ENCODE measurements at regions not wholly inside any gene's neighbourhood (a gene's known extent, or its start where the extent isn't known, plus 50 kb on each side); places are given as distances from the start of the nearest gene placed in this dataset.

GRCh38 chr11:104792861-104793260 is 105.4 kb downstream of the CASP12 start:
- Histone ChIP-seq H3K4me3 (no peak overlapping the region), H3K27me3 (no peaks in the 10 kb centered on the region), H3K27ac (no peak overlapping the region), H3K4me1 (no peaks in the 10 kb centered on the region), H3K36me3 (no peaks in the 10 kb centered on the region), H3K9me3 (no peaks in the 10 kb centered on the region)
- TF ChIP-seq POLR2A (IDR thresholded peaks at IDR 0.05) (no peak), CTCF (IDR thresholded peaks at IDR 0.05) (no peak)
- intact Hi-C loops (cut with DNase I): no loop called here
- WGBS, 2 donors: 69 to 70% methylated on average over 2 of the region's 2 CpGs
- DNase-seq: no peak

GRCh38 chr11:104791896-104792295 is 106.4 kb downstream of the CASP12 start:
- no peaks in the 10 kb centered on the region for H3K4me1 ChIP-seq
- no peaks in the 10 kb centered on the region for H3K27me3 ChIP-seq
- DNase-seq: no peak
- no peak overlapping the region for H3K27ac ChIP-seq
- H3K4me3 ChIP-seq: no peak overlapping the region
- H3K36me3 ChIP-seq: no peaks in the 10 kb centered on the region
- no peak for TF ChIP-seq POLR2A (IDR thresholded peaks at IDR 0.05)
- TF ChIP-seq CTCF (IDR thresholded peaks at IDR 0.05): no peak
- intact Hi-C loops (cut with DNase I): no loop called here
- no peaks in the 10 kb centered on the region for H3K9me3 ChIP-seq
- 71 to 76% methylated on average over 2 of the region's 2 CpGs for WGBS, 2 donors

GRCh38 chr11:104784684-104785460 is 113.4 kb downstream of the CASP12 start:
- Histone ChIP-seq H3K36me3 (no peaks in the 10 kb centered on the region), H3K4me1 (no peaks in the 10 kb centered on the region), H3K4me3 (no peak overlapping the region), H3K9me3 (no peaks in the 10 kb centered on the region), H3K27ac (no peak overlapping the region), H3K27me3 (no peaks in the 10 kb centered on the region)
- intact Hi-C loops (cut with DNase I): no loop called here
- TF ChIP-seq POLR2A (IDR thresholded peaks at IDR 0.05) (no peak), CTCF (IDR thresholded peaks at IDR 0.05) (no peak)
- DNase-seq: no peak
- WGBS, 2 donors: 61 to 79% methylated on average over 4 of the region's 4 CpGs

GRCh38 chr11:104783241-104783640 is 115.0 kb downstream of the CASP12 start:
- intact Hi-C loops (cut with DNase I): no loop called here
- 91 to 100% methylated on average over 2 of the region's 2 CpGs for WGBS, 2 donors

More at GRCh38 chr11:104783241-104783640, 115.0 kb downstream of the CASP12 start:
- Histone ChIP-seq H3K4me3 (no peak overlapping the region), H3K36me3 (no peaks in the 10 kb centered on the region), H3K9me3 (no peaks in the 10 kb centered on the region), H3K4me1 (no peaks in the 10 kb centered on the region), H3K27me3 (no peaks in the 10 kb centered on the region), H3K27ac (no peak overlapping the region)
- TF ChIP-seq CTCF (IDR thresholded peaks at IDR 0.05): no peak
- TF ChIP-seq POLR2A (IDR thresholded peaks at IDR 0.05): no peak
- DNase-seq: no peak
